ENCODE measurements at regions not wholly inside any gene's neighbourhood (a gene's known extent, or its start where the extent isn't known, plus 50 kb on each side); places are given as distances from the start of the nearest gene placed in this dataset.

GRCh38 chr6:14763616-14764015 lies 482.3 kb upstream of the JARID2 start:
- Histone ChIP-seq H3K27me3 (ENCODE audit: insufficient read depth, low read length) (no peaks in the 10 kb centered on the region), H3K27ac (ENCODE audit: low read depth, low read length) (no peak overlapping the region), H3K36me3 (ENCODE audit: insufficient read depth, low read length) (no peaks in the 10 kb centered on the region), H3K4me1 (ENCODE audit: insufficient read depth, low read length) (no peaks in the 10 kb centered on the region), H3K4me3 (ENCODE audit: low read length in 2 of 2) (no peak overlapping the region), H3K9me3 (ENCODE audit: control insufficient read depth in 1 of 2, low read length in 2 of 2) (no peaks in the 10 kb centered on the region)
- CTCF ChIA-PET (ENCODE audit: partially characterized antibody), result no interaction called here
- no peak overlapping the region for H3K27ac Mint-ChIP-seq
- no peak overlapping the region for H3K4me3 Mint-ChIP-seq
- H3K36me3 Mint-ChIP-seq, result no peaks in the 10 kb centered on the region
- no peaks in the 10 kb centered on the region for H3K9me3 Mint-ChIP-seq
- intact Hi-C loops (cut with micrococcal nuclease), result no loop called here
- POLR2A ChIA-PET (ENCODE audit: partially characterized antibody), result interaction anchor here (0.6 kb wide), 1 partner anchor 42 kb away, joined by 3 read pairs; no protein-coding TSS in a partner anchor
- DNase-seq, result no peak
- no peaks in the 10 kb centered on the region for H3K4me1 Mint-ChIP-seq
- H3K27me3 Mint-ChIP-seq, result no peaks in the 10 kb centered on the region

GRCh38 chr6:14765106-14765505 lies 480.8 kb upstream of the JARID2 start:
- H3K9me3 Mint-ChIP-seq, result no peaks in the 10 kb centered on the region
- H3K27me3 Mint-ChIP-seq, result no peaks in the 10 kb centered on the region
- Histone ChIP-seq H3K9me3 (ENCODE audit: control insufficient read depth in 1 of 2, low read length in 2 of 2) (no peaks in the 10 kb centered on the region), H3K4me1 (ENCODE audit: insufficient read depth, low read length) (no peaks in the 10 kb centered on the region), H3K4me3 (ENCODE audit: low read length in 2 of 2) (no peak overlapping the region), H3K27ac (ENCODE audit: low read depth, low read length) (no peak overlapping the region), H3K36me3 (ENCODE audit: insufficient read depth, low read length) (no peaks in the 10 kb centered on the region), H3K27me3 (ENCODE audit: insufficient read depth, low read length) (no peaks in the 10 kb centered on the region)
- H3K36me3 Mint-ChIP-seq, result no peaks in the 10 kb centered on the region
- POLR2A ChIA-PET (ENCODE audit: partially characterized antibody), result no interaction called here
- intact Hi-C loops (cut with micrococcal nuclease), result no loop called here
- H3K27ac Mint-ChIP-seq, result no peak overlapping the region
- H3K4me3 Mint-ChIP-seq, result no peak overlapping the region
- DNase-seq, result no peak
- H3K4me1 Mint-ChIP-seq, result no peaks in the 10 kb centered on the region
- CTCF ChIA-PET (ENCODE audit: partially characterized antibody), result no interaction called here

GRCh38 chr6:14765721-14766390 lies 480.0 kb upstream of the JARID2 start:
- H3K36me3 ChIP-seq (ENCODE audit: insufficient read depth, low read length), result no peaks in the 10 kb centered on the region
- no peaks in the 10 kb centered on the region for H3K27me3 ChIP-seq (ENCODE audit: insufficient read depth, low read length)
- POLR2A ChIA-PET (ENCODE audit: partially characterized antibody), result no interaction called here
- intact Hi-C loops (cut with micrococcal nuclease), result no loop called here
- Mint-ChIP-seq H3K4me1 (no peaks in the 10 kb centered on the region), H3K9me3 (peaks cover 0 to 3% (median 0%) of the 10 kb centered on the region in 8 donors), H3K4me3 (no peak overlapping the region), H3K27ac (no peak overlapping the region), H3K36me3 (no peaks in the 10 kb centered on the region), H3K27me3 (no peaks in the 10 kb centered on the region)
- no peak overlapping the region for H3K27ac ChIP-seq (ENCODE audit: low read depth, low read length)
- H3K9me3 ChIP-seq (ENCODE audit: control insufficient read depth in 1 of 2, low read length in 2 of 2), result no peaks in the 10 kb centered on the region
- H3K4me3 ChIP-seq (ENCODE audit: low read length in 2 of 2), result no peak overlapping the region
- DNase-seq, result no peak
- no peaks in the 10 kb centered on the region for H3K4me1 ChIP-seq (ENCODE audit: insufficient read depth, low read length)
- CTCF ChIA-PET (ENCODE audit: partially characterized antibody), result interaction anchor here (0.7 kb wide), 1 partner anchor 10 kb away, joined by 4 read pairs; no protein-coding TSS in a partner anchor

GRCh38 chr6:14766391-14766994 lies 479.4 kb upstream of the JARID2 start:
- CTCF ChIA-PET (ENCODE audit: partially characterized antibody), result interaction anchor here (0.7 kb wide), 1 partner anchor 10 kb away, joined by 4 read pairs; no protein-coding TSS in a partner anchor
- H3K36me3 ChIP-seq (ENCODE audit: insufficient read depth, low read length), result no peaks in the 10 kb centered on the region
- no peaks in the 10 kb centered on the region for H3K27me3 ChIP-seq (ENCODE audit: insufficient read depth, low read length)
- intact Hi-C loops (cut with micrococcal nuclease), result no loop called here
- H3K4me3 ChIP-seq (ENCODE audit: low read length in 2 of 2), result no peak overlapping the region
- H3K4me1 ChIP-seq (ENCODE audit: insufficient read depth, low read length), result no peaks in the 10 kb centered on the region
- H3K36me3 Mint-ChIP-seq, result no peaks in the 10 kb centered on the region
- no peaks in the 10 kb centered on the region for H3K4me1 Mint-ChIP-seq
- H3K27ac Mint-ChIP-seq, result no peak overlapping the region
- peaks cover 0 to 3% (median 0%) of the 10 kb centered on the region in 8 donors for H3K9me3 Mint-ChIP-seq
- POLR2A ChIA-PET (ENCODE audit: partially characterized antibody), result no interaction called here
- no peaks in the 10 kb centered on the region for H3K9me3 ChIP-seq (ENCODE audit: control insufficient read depth in 1 of 2, low read length in 2 of 2)
- H3K27ac ChIP-seq (ENCODE audit: low read depth, low read length), result no peak overlapping the region
- DNase-seq, result no peak
- no peak overlapping the region for H3K4me3 Mint-ChIP-seq
- no peaks in the 10 kb centered on the region for H3K27me3 Mint-ChIP-seq

GRCh38 chr6:14767226-14767625 lies 478.6 kb upstream of the JARID2 start:
- Mint-ChIP-seq H3K36me3 (no peaks in the 10 kb centered on the region), H3K4me1 (no peaks in the 10 kb centered on the region), H3K9me3 (peaks cover 0 to 3% (median 0%) of the 10 kb centered on the region in 8 donors), H3K27me3 (peaks cover 0 to under 1% of the 10 kb centered on the region in 2 donors), H3K27ac (peak overlapping the region in 1 of 7 donors; percentile 42), H3K4me3 (no peak overlapping the region)
- no peak overlapping the region for H3K27ac ChIP-seq (ENCODE audit: low read depth, low read length)
- no peaks in the 10 kb centered on the region for H3K4me1 ChIP-seq (ENCODE audit: insufficient read depth, low read length)
- intact Hi-C loops (cut with micrococcal nuclease), result no loop called here
- DNase-seq, result no peak
- CTCF ChIA-PET (ENCODE audit: partially characterized antibody), result no interaction called here
- no peak overlapping the region for H3K4me3 ChIP-seq (ENCODE audit: low read length in 2 of 2)
- no peaks in the 10 kb centered on the region for H3K36me3 ChIP-seq (ENCODE audit: insufficient read depth, low read length)
- POLR2A ChIA-PET (ENCODE audit: partially characterized antibody), result no interaction called here
- no peaks in the 10 kb centered on the region for H3K9me3 ChIP-seq (ENCODE audit: control insufficient read depth in 1 of 2, low read length in 2 of 2)
- H3K27me3 ChIP-seq (ENCODE audit: insufficient read depth, low read length), result no peaks in the 10 kb centered on the region

GRCh38 chr6:14770040-14770439 lies 475.8 kb upstream of the JARID2 start:
- Mint-ChIP-seq H3K9me3 (peaks cover 0 to 3% (median 0%) of the 10 kb centered on the region in 8 donors), H3K27ac (no peak overlapping the region)
- CTCF ChIA-PET (ENCODE audit: partially characterized antibody), result no interaction called here

GRCh38 chr6:14770572-14770971 lies 475.3 kb upstream of the JARID2 start:
- H3K36me3 Mint-ChIP-seq, result no peaks in the 10 kb centered on the region
- Histone ChIP-seq H3K27ac (ENCODE audit: low read depth, low read length) (no peak overlapping the region), H3K9me3 (ENCODE audit: control insufficient read depth in 1 of 2, low read length in 2 of 2) (no peaks in the 10 kb centered on the region), H3K4me1 (ENCODE audit: insufficient read depth, low read length) (no peaks in the 10 kb centered on the region), H3K4me3 (ENCODE audit: low read length in 2 of 2) (no peak overlapping the region), H3K27me3 (ENCODE audit: insufficient read depth, low read length) (no peaks in the 10 kb centered on the region), H3K36me3 (ENCODE audit: insufficient read depth, low read length) (no peaks in the 10 kb centered on the region)
- ChIA-PET POLR2A (ENCODE audit: partially characterized antibody) (no interaction called here), CTCF (ENCODE audit: partially characterized antibody) (no interaction called here)
- intact Hi-C loops (cut with micrococcal nuclease), result no loop called here
- peaks cover 0 to 3% (median 0%) of the 10 kb centered on the region in 8 donors for H3K9me3 Mint-ChIP-seq
- H3K27ac Mint-ChIP-seq, result no peak overlapping the region
- H3K4me1 Mint-ChIP-seq, result no peaks in the 10 kb centered on the region
- DNase-seq, result no peak
- H3K27me3 Mint-ChIP-seq, result peaks cover 0 to 3% of the 10 kb centered on the region in 2 donors
- H3K4me3 Mint-ChIP-seq, result no peak overlapping the region

More at GRCh38 chr6:14770040-14770439, 475.8 kb upstream of the JARID2 start:
- DNase-seq, result no peak
- Mint-ChIP-seq H3K27me3 (peaks cover 0 to 3% of the 10 kb centered on the region in 2 donors), H3K36me3 (no peaks in the 10 kb centered on the region), H3K4me1 (no peaks in the 10 kb centered on the region), H3K4me3 (no peak overlapping the region)
- intact Hi-C loops (cut with micrococcal nuclease), result no loop called here
- no peaks in the 10 kb centered on the region for H3K4me1 ChIP-seq (ENCODE audit: insufficient read depth, low read length)
- H3K36me3 ChIP-seq (ENCODE audit: insufficient read depth, low read length), result no peaks in the 10 kb centered on the region
- no peak overlapping the region for H3K4me3 ChIP-seq (ENCODE audit: low read length in 2 of 2)
- POLR2A ChIA-PET (ENCODE audit: partially characterized antibody), result no interaction called here
- no peaks in the 10 kb centered on the region for H3K9me3 ChIP-seq (ENCODE audit: control insufficient read depth in 1 of 2, low read length in 2 of 2)
- no peaks in the 10 kb centered on the region for H3K27me3 ChIP-seq (ENCODE audit: insufficient read depth, low read length)
- H3K27ac ChIP-seq (ENCODE audit: low read depth, low read length), result no peak overlapping the region
